ENCODE measurements at regions not wholly inside any gene's neighbourhood (a gene's known extent, or its start where the extent isn't known, plus 50 kb on each side); places are given as distances from the start of the nearest gene placed in this dataset.
"Not testable (repeated sequence)": the region's sequence is repeated elsewhere in the genome, so short reads cannot be mapped to it uniquely, and the experiment has no call there.

GRCh38 chr3:72270072-72270681 lies 485.2 kb upstream of the PROK2 start:
- no peak for DNase-seq (ENCODE audit: extremely low read depth in 1 of 2, low read depth in 1 of 2)

DNA sequence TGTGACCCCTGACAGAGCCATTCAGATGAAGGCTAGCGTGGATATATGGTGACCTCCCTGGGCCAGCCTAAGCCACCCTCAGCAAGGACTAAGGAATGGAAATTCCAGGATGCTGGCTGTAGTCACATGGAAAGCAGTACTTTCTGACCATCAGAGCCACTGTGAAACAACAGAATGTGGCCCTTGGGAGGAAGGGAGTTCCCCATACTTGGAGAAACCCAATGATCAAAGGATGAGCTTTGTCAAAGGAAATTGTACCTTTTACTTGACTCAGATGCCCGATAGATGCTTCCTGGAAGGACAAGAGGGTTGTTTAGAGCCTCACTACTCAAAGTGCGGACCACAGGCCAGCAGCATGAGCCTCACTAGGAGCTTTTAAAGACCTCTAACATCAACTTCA lies 484.5 kb upstream of the PROK2 start:
- no peak for DNase-seq (ENCODE audit: extremely low read depth in 1 of 2, low read depth in 1 of 2)

- DNase-seq (ENCODE audit: extremely low read depth in 1 of 2, low read depth in 1 of 2), result not testable (repeated sequence)
These were observed 482.1 kb upstream of the PROK2 start for GRCh38 chr3:72266921-72267524.

- DNase-seq (ENCODE audit: extremely low read depth in 1 of 2, low read depth in 1 of 2), result no peak
These were observed 481.0 kb upstream of the PROK2 start for GRCh38 chr3:72266016-72266370.

DNA sequence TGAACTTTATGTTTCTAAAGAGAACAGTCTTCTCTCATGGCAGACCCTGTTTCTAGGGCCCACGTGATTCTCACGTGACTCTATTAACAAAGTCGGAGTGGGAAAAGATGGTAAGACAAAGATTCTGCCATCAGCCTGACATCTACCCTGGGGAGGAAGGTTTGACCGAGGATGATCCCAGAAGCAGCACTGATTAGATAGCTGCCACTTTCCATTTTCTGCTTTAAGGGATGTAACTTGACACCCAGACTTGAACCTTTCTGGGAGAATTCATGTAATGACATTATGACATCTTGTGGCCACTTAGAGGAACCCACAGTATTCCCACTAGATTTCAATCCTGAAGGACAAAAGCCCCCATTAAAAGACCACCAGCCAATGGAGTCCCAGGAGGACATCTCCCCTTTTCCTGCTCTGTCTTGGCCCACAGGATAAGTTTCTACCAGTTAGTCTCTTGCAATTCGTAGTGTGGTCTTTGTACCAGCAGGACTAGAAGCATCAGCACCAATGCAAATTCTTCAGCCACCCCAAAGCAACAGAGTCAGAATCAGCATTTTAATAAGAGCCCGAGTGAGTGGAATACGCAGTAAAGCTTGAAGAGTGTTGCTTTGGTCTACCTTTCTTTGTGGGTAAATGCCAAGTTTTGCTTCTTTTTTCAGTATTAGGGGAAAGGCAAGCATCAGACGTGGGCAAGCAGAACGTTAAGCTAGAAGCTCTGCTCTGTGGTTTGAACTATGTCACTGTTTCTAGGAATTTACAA lies 480.5 kb upstream of the PROK2 start:
- no peak for DNase-seq (ENCODE audit: extremely low read depth in 1 of 2, low read depth in 1 of 2)

GRCh38 chr3:72263223-72263990 lies 478.5 kb upstream of the PROK2 start:
- DNase-seq (ENCODE audit: extremely low read depth in 1 of 2, low read depth in 1 of 2), result no peak

DNA sequence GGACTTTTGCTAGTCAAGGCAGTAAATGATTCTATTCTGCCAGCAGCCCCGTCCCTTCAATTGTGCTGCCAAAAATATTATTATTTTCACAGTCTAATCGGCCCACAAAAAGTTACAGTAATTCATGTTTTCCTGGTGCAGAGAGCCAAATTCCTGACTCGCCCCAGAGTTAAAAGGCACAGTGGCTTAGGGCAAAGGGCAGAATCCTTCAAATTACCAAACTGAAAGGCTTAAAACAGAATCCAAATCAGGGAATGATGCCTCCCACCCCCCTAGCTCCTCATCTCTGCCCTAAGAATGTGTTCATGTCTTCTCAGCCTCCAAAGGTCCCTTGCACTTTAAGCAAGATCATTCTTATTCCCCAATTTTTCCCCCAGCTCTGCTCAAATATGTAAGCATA lies 477.8 kb upstream of the PROK2 start:
- no peak for DNase-seq (ENCODE audit: extremely low read depth in 1 of 2, low read depth in 1 of 2)

GRCh38 chr3:72261566-72262564 lies 476.9 kb upstream of the PROK2 start:
- no peak for DNase-seq (ENCODE audit: extremely low read depth in 1 of 2, low read depth in 1 of 2)

DNA sequence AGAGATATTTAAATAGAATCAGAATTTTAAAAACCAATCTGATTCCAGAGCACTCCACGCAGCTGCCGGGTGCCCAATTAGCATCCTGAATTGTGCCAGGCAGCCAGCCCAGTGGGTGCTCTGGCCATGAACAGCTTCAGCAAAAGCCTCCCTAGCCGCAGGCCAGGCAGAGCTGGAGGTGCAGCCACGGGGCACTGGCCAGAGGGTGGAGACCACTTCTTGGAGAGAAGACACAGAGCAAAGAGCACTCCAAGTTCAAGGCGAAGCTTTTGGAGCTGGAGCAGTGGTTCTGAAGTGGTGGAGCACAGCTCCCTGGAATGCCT lies 475.6 kb upstream of the PROK2 start:
- DNase-seq (ENCODE audit: extremely low read depth in 1 of 2, low read depth in 1 of 2), result no peak

DNA sequence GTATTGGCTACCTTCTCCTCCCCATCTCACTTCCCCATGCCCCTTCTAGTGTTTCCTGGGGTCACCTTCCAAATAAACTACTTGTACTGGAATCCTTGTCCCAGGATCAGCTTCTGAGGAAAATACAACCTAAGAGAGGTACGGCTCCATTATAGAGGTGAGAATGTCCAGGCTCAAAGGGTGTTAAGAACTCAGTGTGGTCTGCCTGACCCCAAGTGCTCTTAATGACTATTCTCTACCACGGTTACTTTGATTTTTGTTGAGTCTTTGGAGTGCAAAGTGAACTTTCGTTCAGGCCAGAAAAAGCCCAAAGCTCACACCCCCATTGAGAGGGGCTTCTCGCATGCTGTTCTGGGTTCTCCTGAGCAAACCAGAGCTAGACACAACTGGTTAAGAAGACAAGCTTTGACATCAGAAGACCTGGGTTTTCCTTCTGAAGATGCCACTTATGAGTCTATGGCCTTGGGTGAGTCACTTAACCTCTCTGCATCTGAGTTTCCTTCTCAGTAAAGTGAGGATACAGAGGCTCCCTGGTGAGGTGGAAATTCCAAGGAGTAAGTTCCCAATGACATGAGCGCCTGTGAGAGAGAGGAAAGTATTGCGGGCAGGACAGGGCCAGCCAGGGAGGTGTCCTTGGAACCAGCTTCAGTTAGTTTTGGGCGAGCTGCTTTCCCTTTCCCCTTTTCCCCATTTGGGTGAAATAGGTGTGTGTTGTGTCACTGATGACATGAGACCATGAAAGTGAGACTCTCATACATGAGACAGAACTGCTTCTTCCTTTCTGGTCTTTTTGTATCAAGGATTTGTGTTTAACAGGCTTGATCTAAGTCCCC lies 475.0 kb upstream of the PROK2 start:
- no peak for DNase-seq (ENCODE audit: extremely low read depth in 1 of 2, low read depth in 1 of 2)

- DNase-seq (ENCODE audit: extremely low read depth in 1 of 2, low read depth in 1 of 2), result no peak
These were observed 473.6 kb upstream of the PROK2 start for GRCh38 chr3:72258361-72259141.

DNA sequence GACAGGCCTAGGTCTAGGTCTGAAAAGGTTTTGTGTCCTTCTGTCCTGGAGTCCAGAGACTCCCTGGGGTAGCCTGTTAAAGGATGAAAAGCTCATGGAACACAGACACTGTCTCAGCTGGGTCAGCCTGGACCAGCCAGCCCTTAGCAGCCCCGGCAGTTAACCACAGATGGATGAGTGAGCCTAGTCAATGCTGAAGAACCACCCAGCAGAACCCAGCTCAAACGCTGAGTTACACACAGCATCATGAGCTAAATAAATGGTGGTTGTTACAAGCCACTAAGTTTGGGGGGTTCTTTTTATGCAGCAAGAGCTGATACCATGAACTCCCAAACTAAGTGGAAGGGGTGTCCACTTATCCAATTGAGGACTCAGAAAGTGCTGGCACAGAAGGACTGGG lies 472.8 kb upstream of the PROK2 start:
- no peak for DNase-seq (ENCODE audit: extremely low read depth in 1 of 2, low read depth in 1 of 2)

GRCh38 chr3:72257203-72257602 lies 472.3 kb upstream of the PROK2 start:
- DNase-seq (ENCODE audit: extremely low read depth in 1 of 2, low read depth in 1 of 2), result no peak

GRCh38 chr3:72256716-72257115 lies 471.8 kb upstream of the PROK2 start:
- DNase-seq (ENCODE audit: extremely low read depth in 1 of 2, low read depth in 1 of 2), result no peak

- peak in 1 of 2 donors; percentile 12 for DNase-seq (ENCODE audit: extremely low read depth in 1 of 2, low read depth in 1 of 2)
These were observed 471.0 kb upstream of the PROK2 start for GRCh38 chr3:72255791-72256559.

DNA sequence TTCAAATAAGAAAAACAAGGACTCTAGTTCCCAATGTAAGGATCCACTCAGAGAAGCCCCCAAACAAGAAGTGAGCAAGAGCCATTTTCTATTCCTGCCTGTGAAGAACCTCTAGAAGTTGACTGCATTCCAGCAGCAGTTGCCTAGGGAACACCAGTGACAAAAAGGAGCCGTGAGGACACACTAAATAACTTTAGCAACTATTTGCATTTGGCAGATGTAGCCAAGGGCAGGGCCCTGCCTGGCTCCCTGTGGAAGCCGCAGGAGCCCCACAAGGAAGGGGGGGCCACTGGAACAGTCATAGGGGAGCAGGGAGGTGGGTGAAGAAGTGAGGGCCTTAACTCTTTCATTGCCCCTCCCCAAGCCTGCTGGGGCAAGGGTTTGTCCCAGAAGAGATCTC lies 470.2 kb upstream of the PROK2 start:
- no peak for DNase-seq (ENCODE audit: extremely low read depth in 1 of 2, low read depth in 1 of 2)

DNA sequence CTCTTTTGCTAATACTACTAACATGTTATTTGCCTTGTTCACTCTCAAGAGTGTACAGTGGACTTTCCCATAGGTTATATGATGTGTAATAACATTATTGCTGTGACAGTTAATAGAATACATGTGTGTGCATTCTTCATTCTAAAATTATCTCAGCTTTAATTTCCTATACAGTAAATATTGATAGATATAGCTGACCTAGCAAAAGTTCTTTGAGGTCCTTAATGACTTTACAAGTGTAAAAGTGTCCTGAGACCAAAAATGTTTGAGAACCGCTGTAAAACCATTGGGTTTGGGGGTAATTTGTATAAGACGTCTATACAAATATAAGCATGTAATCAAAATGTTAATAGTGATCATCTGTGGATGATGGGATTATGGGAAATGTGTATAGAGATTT lies 469.5 kb upstream of the PROK2 start:
- no peak for DNase-seq (ENCODE audit: extremely low read depth in 1 of 2, low read depth in 1 of 2)

DNA sequence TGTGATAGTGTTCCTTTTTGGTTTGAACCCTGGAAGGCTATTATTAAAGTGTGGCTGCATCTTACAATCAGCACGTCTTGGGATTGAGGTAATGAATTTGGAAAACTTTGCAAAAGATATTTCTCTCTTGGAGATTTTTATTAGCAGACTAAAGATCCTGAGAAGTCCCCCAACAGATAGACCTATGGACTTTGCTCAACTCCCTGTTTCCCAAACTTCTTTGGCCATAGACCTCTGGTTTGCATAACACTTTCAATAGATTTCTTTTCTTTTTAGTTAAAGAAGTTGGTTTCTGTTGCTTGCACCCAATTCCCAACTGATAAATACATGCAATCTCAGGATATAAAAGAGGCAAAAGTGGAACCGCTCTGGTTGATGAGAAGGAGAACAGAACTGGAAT lies 465.8 kb upstream of the PROK2 start:
- DNase-seq (ENCODE audit: extremely low read depth in 1 of 2, low read depth in 1 of 2), result no peak

All from activated CD8-positive, alpha-beta memory T cell treated with anti-CD3 and anti-CD28 coated beads for 1 hour (primary cell).